Uterus (tissue), 3 donors: ENCODE measurements at regions not wholly inside any gene's neighbourhood (a gene's known extent, or its start where the extent isn't known, plus 50 kb on each side); places are given as distances from the start of the nearest gene placed in this dataset.

Experiments used
- DNase-seq, 2 donors: peaks; one replicate each; pipeline ENCODE4 v3.0.0-alpha.2; 2019 to 2020
- H3K27ac ChIP-seq, 2 donors: fragments of 200-600 bp; sonication (generic); 1 replicate in 1 of 2; 2 replicates in 1 of 2; pipeline ENCODE4 v1.5.1; 2016 to 2018
- H3K27me3 ChIP-seq, 2 donors: fragments of 200-600 bp; sonication (generic); one replicate each; pipeline ENCODE4 v1.5.1; 2018 to 2019; ENCODE audit warnings: control low read depth in 1 of 2
- H3K36me3 ChIP-seq, 2 donors: fragments of 200-600 bp; sonication (generic); one replicate each; pipeline ENCODE4 v1.5.1; 2019; ENCODE audit warnings: control low read depth in 1 of 2
- H3K4me1 ChIP-seq, 2 donors: fragments of 200-600 bp; sonication (generic); one replicate each; pipeline ENCODE4 v1.5.1; 2018 to 2019; ENCODE audit warnings: control low read depth in 1 of 2
- H3K4me3 ChIP-seq, 2 donors: fragments of 200-600 bp; sonication (generic); 1 replicate in 1 of 2; 2 replicates in 1 of 2; pipeline ENCODE4 v1.5.1; 2018 to 2019; ENCODE audit warnings: mild to moderate bottlenecking in 1 of 2
- H3K9me3 ChIP-seq, 2 donors: fragments of 200-600 bp; sonication (generic); one replicate each; pipeline ENCODE4 v1.5.1; 2019; ENCODE audit warnings: control low read depth in 1 of 2
- CTCF ChIP-seq, 4 experiments: fragments of 200-600 bp in 2 of 4; fragments of 450-650 bp in 2 of 4; sonication (generic) in 2 of 4; IDR thresholded peaks; one replicate each; pipeline ENCODE4 v1.5.1; 2016 to 2019; ENCODE audit warnings: antibody characterized with exemption in 4 of 4, mild to moderate bottlenecking in 2 of 4, moderate library complexity in 1 of 4
- POLR2A ChIP-seq, 2 donors: fragments of 450-650 bp; IDR thresholded peaks; one replicate each; pipeline ENCODE4 v1.6.1; 2016; ENCODE audit warnings: antibody characterized with exemption in 2 of 2, mild to moderate bottlenecking in 1 of 2, moderate library complexity in 1 of 2
- intact Hi-C: fragments of 100-400 bp; cut with DNase I; formaldehyde crosslinking; loops from one replicate; pipeline ENCODE4 v1.15.1; 2023; ENCODE audit warnings: low total_unique reads
- donor health status: DM: yes; HTN: yes; CAD: no.

GRCh38 chr12:83361475-83361874 lies 674.8 kb downstream of the TMTC2 start:
- TF ChIP-seq CTCF (IDR thresholded peaks at IDR 0.05) (no peak), POLR2A (IDR thresholded peaks at IDR 0.05) (no peak)
- Histone ChIP-seq H3K27ac (no peak overlapping the region), H3K4me3 (no peak overlapping the region), H3K9me3 (no peaks in the 10 kb centered on the region), H3K4me1 (no peaks in the 10 kb centered on the region), H3K36me3 (no peaks in the 10 kb centered on the region), H3K27me3 (no peaks in the 10 kb centered on the region)
- DNase-seq, result no peak
- intact Hi-C loops, result no loop called here

DNA sequence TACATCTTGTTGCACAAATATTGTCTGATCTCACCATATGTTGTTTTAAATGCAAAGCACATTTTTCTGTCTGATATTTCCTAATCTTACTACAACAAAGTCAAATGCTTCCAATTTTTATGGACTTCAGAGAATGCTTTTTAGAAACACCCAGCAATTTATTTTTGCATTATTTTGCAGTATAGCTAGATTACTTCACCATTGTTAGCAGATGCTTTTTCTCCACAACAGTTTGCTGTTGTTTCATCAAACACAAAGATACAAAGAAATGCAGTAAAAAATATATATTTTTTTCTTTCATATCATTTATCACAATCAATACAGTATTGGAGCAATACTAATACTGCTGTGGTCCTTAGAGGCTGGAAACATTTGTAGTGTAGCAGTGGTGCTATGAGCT lies 674.4 kb downstream of the TMTC2 start:
- no peaks in the 10 kb centered on the region for H3K9me3 ChIP-seq
- no peak for TF ChIP-seq CTCF (IDR thresholded peaks at IDR 0.05)
- TF ChIP-seq POLR2A (IDR thresholded peaks at IDR 0.05), result no peak
- H3K4me3 ChIP-seq, result no peak overlapping the region
- H3K36me3 ChIP-seq, result no peaks in the 10 kb centered on the region
- DNase-seq, result no peak
- no peaks in the 10 kb centered on the region for H3K4me1 ChIP-seq
- intact Hi-C loops, result no loop called here
- no peak overlapping the region for H3K27ac ChIP-seq
- no peaks in the 10 kb centered on the region for H3K27me3 ChIP-seq

GRCh38 chr12:83349907-83350611 lies 663.4 kb downstream of the TMTC2 start:
- no peaks in the 10 kb centered on the region for H3K9me3 ChIP-seq
- no peak overlapping the region for H3K4me3 ChIP-seq
- no peaks in the 10 kb centered on the region for H3K4me1 ChIP-seq
- H3K27ac ChIP-seq, result no peak overlapping the region
- no peaks in the 10 kb centered on the region for H3K27me3 ChIP-seq
- no peaks in the 10 kb centered on the region for H3K36me3 ChIP-seq
- TF ChIP-seq CTCF (IDR thresholded peaks at IDR 0.05), result no peak
- TF ChIP-seq POLR2A (IDR thresholded peaks at IDR 0.05), result no peak
- DNase-seq, result no peak
- intact Hi-C loops, result no loop called here

- no peak for DNase-seq
- no peaks in the 10 kb centered on the region for H3K27me3 ChIP-seq
- no peaks in the 10 kb centered on the region for H3K9me3 ChIP-seq
- no peak overlapping the region for H3K4me3 ChIP-seq
- no peak overlapping the region for H3K27ac ChIP-seq
- no peaks in the 10 kb centered on the region for H3K36me3 ChIP-seq
- H3K4me1 ChIP-seq, result no peaks in the 10 kb centered on the region
- intact Hi-C loops, result no loop called here
- TF ChIP-seq CTCF (IDR thresholded peaks at IDR 0.05), result no peak
- no peak for TF ChIP-seq POLR2A (IDR thresholded peaks at IDR 0.05)
These were observed 659.6 kb downstream of the TMTC2 start for GRCh38 chr12:83346333-83346732.

GRCh38 chr12:83343767-83344166 lies 657.1 kb downstream of the TMTC2 start:
- intact Hi-C loops, result no loop called here
- DNase-seq, result no peak
- H3K27me3 ChIP-seq, result no peaks in the 10 kb centered on the region
- TF ChIP-seq CTCF (IDR thresholded peaks at IDR 0.05) (no peak), POLR2A (IDR thresholded peaks at IDR 0.05) (no peak)
- H3K4me1 ChIP-seq, result no peaks in the 10 kb centered on the region
- no peak overlapping the region for H3K27ac ChIP-seq
- H3K4me3 ChIP-seq, result no peak overlapping the region
- H3K36me3 ChIP-seq, result no peaks in the 10 kb centered on the region
- H3K9me3 ChIP-seq, result no peaks in the 10 kb centered on the region
